Astrocyte (in vitro differentiated cells and primary cell): ENCODE measurements at regions not wholly inside any gene's neighbourhood (a gene's known extent, or its start where the extent isn't known, plus 50 kb on each side); places are given as distances from the start of the nearest gene placed in this dataset.

ENCODE experiments used
- EZH2 ChIP-seq: IDR thresholded peaks from 2 replicates; pipeline ENCODE4 v1.6.1; 2012; ENCODE audit warnings: mild to moderate bottlenecking, low read length, inconsistent platforms; ENCODE audit not compliant: insufficient read depth
- TF ChIP-seq, protein P1 (sequence below): IDR thresholded peaks from 2 replicates; pipeline ENCODE4 v1.5.1; 2011; ENCODE audit warnings: low read depth, mild to moderate bottlenecking, inconsistent platforms, low read length, moderate library complexity; ENCODE audit not compliant: insufficient read depth

DNA sequence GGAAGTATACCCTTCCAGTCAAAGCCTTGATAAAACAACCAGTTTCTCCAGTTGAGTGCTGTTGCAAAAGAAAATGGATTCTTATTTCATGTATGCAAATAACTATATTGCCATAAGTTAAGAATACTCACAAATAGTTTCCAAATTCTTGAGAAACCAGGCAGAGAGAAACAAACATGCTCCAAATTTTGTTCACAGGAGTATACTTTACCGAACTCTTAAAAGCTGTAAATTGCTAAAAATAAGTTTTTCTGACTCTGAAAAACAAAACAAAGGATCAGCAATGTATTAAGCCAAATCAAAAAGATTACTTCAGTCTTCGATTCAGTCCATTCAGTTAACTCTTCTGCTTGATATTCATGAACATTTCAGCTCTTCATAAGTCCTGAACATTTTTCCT is 646.5 kb downstream of the MCTP2 start:
- TF ChIP-seq EZH2 = no peak
- TF ChIP-seq, protein P1, sequence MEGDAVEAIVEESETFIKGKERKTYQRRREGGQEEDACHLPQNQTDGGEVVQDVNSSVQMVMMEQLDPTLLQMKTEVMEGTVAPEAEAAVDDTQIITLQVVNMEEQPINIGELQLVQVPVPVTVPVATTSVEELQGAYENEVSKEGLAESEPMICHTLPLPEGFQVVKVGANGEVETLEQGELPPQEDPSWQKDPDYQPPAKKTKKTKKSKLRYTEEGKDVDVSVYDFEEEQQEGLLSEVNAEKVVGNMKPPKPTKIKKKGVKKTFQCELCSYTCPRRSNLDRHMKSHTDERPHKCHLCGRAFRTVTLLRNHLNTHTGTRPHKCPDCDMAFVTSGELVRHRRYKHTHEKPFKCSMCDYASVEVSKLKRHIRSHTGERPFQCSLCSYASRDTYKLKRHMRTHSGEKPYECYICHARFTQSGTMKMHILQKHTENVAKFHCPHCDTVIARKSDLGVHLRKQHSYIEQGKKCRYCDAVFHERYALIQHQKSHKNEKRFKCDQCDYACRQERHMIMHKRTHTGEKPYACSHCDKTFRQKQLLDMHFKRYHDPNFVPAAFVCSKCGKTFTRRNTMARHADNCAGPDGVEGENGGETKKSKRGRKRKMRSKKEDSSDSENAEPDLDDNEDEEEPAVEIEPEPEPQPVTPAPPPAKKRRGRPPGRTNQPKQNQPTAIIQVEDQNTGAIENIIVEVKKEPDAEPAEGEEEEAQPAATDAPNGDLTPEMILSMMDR = no peak
